ENCODE measurements at regions not wholly inside any gene's neighbourhood (a gene's known extent, or its start where the extent isn't known, plus 50 kb on each side); places are given as distances from the start of the nearest gene placed in this dataset.

GRCh38 chr2:167430447-167430846, 542.2 kb downstream of the XIRP2 start:
- no peak for TF ChIP-seq CTCF (IDR thresholded peaks at IDR 0.05)
- TF ChIP-seq POLR2A (IDR thresholded peaks at IDR 0.05) = no peak
